Stomach (tissue), 4 donors: ENCODE measurements at regions not wholly inside any gene's neighbourhood (a gene's known extent, or its start where the extent isn't known, plus 50 kb on each side); places are given as distances from the start of the nearest gene placed in this dataset.

Experiments used
- EP300 ChIP-seq: sonication (generic); formaldehyde crosslinking; IDR thresholded peaks from one replicate; pipeline ENCODE4 v1.6.1; 2017; ENCODE audit warnings: antibody characterized with exemption
- POLR2A ChIP-seq, 4 donors: fragments of 450-650 bp; IDR thresholded peaks; one replicate each; pipeline ENCODE4 v1.6.1; 2016; ENCODE audit warnings: antibody characterized with exemption in 4 of 4, control low read depth in 2 of 4, mild to moderate bottlenecking in 1 of 4, moderate library complexity in 1 of 4
- POLR2AphosphoS5 ChIP-seq, 3 donors: sonication (generic); formaldehyde crosslinking; IDR thresholded peaks; one replicate each; pipeline ENCODE4 v1.6.1; 2016; ENCODE audit warnings: antibody characterized with exemption in 3 of 3
- TF ChIP-seq, protein P1 (sequence below), 7 experiments: fragments of 450-650 bp in 4 of 7; fragments of 200-600 bp in 3 of 7; sonication (generic) in 3 of 7; IDR thresholded peaks; one replicate each; pipeline ENCODE4 v1.5.1; 2016 to 2019; ENCODE audit warnings: antibody characterized with exemption in 7 of 7, control low read depth in 2 of 7, mild to moderate bottlenecking in 1 of 7

GRCh38 chr6:91031581-91031980, 444.7 kb upstream of the MAP3K7 start:
- TF ChIP-seq POLR2A (IDR thresholded peaks at IDR 0.05) (no peak), POLR2AphosphoS5 (IDR thresholded peaks at IDR 0.05) (no peak), EP300 (no peak)
- TF ChIP-seq, protein P1, sequence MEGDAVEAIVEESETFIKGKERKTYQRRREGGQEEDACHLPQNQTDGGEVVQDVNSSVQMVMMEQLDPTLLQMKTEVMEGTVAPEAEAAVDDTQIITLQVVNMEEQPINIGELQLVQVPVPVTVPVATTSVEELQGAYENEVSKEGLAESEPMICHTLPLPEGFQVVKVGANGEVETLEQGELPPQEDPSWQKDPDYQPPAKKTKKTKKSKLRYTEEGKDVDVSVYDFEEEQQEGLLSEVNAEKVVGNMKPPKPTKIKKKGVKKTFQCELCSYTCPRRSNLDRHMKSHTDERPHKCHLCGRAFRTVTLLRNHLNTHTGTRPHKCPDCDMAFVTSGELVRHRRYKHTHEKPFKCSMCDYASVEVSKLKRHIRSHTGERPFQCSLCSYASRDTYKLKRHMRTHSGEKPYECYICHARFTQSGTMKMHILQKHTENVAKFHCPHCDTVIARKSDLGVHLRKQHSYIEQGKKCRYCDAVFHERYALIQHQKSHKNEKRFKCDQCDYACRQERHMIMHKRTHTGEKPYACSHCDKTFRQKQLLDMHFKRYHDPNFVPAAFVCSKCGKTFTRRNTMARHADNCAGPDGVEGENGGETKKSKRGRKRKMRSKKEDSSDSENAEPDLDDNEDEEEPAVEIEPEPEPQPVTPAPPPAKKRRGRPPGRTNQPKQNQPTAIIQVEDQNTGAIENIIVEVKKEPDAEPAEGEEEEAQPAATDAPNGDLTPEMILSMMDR (IDR thresholded peaks at IDR 0.05) = no peak
